ENCODE measurements at regions not wholly inside any gene's neighbourhood (a gene's known extent, or its start where the extent isn't known, plus 50 kb on each side); places are given as distances from the start of the nearest gene placed in this dataset.

- TF ChIP-seq EZH2phosphoT487 (IDR thresholded peaks at IDR 0.05; ENCODE audit: insufficient read depth, low read depth) (no peak), EZH2 (IDR thresholded peaks at IDR 0.05; ENCODE audit: insufficient read depth, poor library complexity, severe bottlenecking) (no peak)
Observed at GRCh38 chr6:21870076-21870730, 276.7 kb downstream of the SOX4 start.
